HG03095 (cell line): ENCODE measurements at regions not wholly inside any gene's neighbourhood (a gene's known extent, or its start where the extent isn't known, plus 50 kb on each side); places are given as distances from the start of the nearest gene placed in this dataset.
"Not testable (repeated sequence)": the region's sequence is repeated elsewhere in the genome, so short reads cannot be mapped to it uniquely, and the experiment has no call there.

ENCODE experiments used
- ATAC-seq: cut with Tn5 transposase; IDR thresholded peaks from one replicate; pipeline ENCODE4 v1.9.1; 2021; ENCODE audit warnings: moderate library complexity; ENCODE audit not compliant: unreplicated experiment

- ATAC-seq = not testable (repeated sequence)
Observed at GRCh38 chr3:20517316-20517715, 331.3 kb upstream of the SGO1 start.

GRCh38 chr3:20516311-20516710 lies 330.3 kb upstream of the SGO1 start:
- no peak for ATAC-seq

DNA sequence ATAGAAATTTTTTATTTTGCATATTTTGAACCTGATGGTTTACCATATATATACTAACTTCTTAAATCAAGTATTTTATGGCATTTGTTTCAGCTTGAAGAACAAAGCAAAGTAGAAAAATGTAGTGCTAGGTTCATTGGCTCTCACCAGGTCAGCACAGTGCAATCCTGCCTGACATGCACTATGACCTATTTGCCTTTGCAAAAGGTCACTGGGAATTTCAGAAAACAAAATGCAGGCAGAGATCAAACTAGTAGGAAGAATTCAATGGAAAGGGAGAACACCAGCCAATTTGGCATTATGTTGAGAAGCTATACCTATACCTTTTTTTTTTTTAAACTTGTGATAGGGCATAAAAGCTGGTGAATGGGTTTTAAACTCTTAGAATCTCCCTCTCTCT lies 329.8 kb upstream of the SGO1 start:
- ATAC-seq = no peak

DNA sequence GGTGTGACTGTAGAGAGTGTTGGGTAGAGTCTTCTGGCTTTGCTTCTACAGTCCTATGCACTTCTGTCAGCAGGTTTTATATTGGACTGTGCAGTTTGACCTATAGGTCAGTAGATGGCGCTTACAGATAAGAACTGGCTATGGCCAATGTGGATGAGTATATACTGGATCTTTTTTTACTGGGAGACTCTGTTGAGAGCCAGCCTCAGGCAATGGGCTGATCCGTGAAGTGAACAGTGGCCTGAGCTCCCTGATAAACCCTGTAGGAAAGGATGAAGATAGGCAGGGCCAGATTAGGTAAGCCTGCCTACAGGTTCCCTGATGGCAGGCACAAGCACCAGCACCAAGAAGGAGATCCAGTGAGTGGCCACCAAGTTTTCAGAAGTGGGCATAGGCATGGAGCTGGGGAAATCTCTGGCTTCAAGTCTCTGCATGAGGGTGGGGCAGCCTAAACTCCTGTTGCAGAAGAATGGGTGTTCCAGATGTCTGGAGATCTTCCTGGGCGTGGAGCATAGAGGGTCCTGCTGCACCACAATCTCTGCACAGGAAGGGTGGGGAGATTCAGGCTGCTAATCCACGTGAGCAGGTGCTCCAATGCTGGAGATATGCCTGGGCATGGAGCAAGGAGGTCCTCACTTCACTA lies 326.0 kb upstream of the SGO1 start:
- peak; percentile 94 for ATAC-seq

- no peak for ATAC-seq
Observed at GRCh38 chr3:20510396-20510795, 324.4 kb upstream of the SGO1 start.

DNA sequence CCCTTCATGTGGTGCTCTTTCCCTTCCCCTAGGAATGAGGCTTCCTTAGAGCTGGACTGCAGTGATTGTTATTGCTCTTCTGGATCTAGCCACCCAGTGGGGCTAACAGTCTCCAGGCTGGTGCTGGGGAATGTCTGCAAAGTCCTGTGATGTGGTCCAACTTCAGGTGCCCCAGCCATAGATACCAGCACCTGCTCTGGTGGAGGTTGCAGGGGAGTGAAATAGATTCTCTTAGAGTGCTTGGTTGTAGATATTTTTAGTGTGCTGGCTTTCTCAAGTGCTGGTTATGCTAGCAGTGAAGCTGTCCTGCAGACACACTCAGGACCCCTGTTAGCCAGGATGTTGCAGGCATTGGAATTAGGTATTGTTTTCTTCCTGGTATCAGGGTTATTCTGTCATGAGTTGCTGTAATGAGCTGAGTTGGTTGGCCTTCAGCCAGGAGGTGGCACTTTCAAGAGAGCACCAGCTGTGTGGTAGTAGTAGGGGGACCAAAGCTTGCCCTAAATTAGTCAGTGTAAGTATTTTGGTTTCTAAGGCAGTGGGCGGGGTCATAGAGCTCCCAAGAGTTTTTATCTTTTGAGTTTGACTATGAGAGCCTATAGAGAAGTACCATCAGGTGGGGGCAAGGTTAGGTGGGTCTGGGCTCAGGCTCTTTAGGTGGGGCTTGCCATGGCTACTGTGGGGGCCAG lies 317.5 kb upstream of the SGO1 start:
- ATAC-seq = no peak

DNA sequence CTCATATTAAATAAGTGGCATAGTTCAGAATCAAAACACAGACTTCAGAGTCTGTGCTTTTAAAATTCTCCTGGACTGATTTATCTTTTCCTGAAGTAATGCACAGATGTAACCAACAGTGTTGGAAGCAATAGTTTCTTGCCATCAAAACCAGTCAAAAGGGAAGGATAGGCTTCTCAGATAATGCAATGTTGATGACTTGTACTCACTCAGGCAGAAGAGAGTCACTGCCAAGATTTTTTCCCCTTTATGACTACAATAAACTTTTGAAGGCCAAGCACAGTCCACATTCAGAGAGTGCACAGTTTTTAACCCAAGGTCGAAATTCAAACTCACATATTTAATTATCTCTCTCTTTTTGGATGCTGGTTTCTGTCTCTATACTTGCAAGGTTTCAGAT lies 305.0 kb upstream of the SGO1 start:
- no peak for ATAC-seq

- no peak for ATAC-seq
Observed at GRCh38 chr3:20488151-20488550, 302.1 kb upstream of the SGO1 start.

- ATAC-seq = no peak
Observed at GRCh38 chr3:20484126-20484525, 298.1 kb upstream of the SGO1 start.

- ATAC-seq = no peak
Observed at GRCh38 chr3:20482350-20482749, 296.3 kb upstream of the SGO1 start.

GRCh38 chr3:20480786-20481365 lies 294.9 kb upstream of the SGO1 start:
- ATAC-seq = no peak

DNA sequence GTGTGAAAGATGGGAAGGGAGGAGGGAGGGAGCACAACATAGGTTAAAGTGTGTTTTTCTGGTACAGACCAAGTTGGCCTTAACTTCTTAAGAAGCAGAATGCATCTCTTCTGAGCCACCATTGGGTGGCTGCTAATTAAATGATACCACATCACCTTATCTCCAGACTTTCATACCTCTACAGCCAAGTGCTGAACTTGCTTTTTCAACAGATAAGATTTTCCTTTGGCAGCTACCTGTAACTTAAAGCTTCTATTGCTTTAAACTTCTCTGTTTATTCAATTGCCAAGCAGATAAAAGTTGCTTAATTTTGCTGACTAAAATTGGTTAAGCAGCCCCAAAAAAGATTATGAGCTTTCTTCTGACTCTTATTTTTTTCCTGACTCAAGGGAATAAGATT lies 292.4 kb upstream of the SGO1 start:
- no peak for ATAC-seq

DNA sequence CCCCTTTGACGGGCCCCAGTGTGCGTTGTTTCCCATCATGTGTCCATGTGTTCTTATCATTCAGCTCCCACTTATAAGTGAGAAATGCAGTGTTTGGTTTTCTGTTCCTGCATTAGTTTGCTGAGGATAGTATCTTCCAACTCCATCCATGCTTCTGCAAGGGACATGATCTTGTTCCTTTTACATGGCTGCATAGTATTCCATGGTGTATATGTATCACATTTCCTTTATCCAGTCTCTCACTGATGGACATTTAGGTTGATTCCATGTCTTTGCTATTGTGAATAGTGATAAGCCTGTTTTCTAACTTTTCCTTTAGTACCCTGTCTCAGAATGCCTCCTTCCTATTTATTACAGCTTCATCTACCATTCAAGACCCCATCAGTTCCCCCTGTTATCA lies 278.2 kb upstream of the SGO1 start:
- not testable (repeated sequence) for ATAC-seq

GRCh38 chr3:20462723-20463122 lies 276.7 kb upstream of the SGO1 start:
- no peak for ATAC-seq

- ATAC-seq = no peak
Observed at GRCh38 chr3:20462226-20462625, 276.2 kb upstream of the SGO1 start.

GRCh38 chr3:20458994-20459716 lies 273.1 kb upstream of the SGO1 start:
- ATAC-seq = no peak

- no peak for ATAC-seq
Observed at GRCh38 chr3:20456511-20456910, 270.5 kb upstream of the SGO1 start.

- no peak for ATAC-seq
Observed at GRCh38 chr3:20451170-20451569, 265.2 kb upstream of the SGO1 start.

GRCh38 chr3:20450611-20451010 lies 264.6 kb upstream of the SGO1 start:
- no peak for ATAC-seq

GRCh38 chr3:20442846-20443245 lies 256.8 kb upstream of the SGO1 start:
- no peak for ATAC-seq

- not testable (repeated sequence) for ATAC-seq
Observed at GRCh38 chr3:20427268-20427667, 241.3 kb upstream of the SGO1 start.

- no peak for ATAC-seq
Observed at GRCh38 chr3:20425138-20425537, 239.1 kb upstream of the SGO1 start.
